Mesendoderm (in vitro differentiated cells): ENCODE measurements at regions not wholly inside any gene's neighbourhood (a gene's known extent, or its start where the extent isn't known, plus 50 kb on each side); places are given as distances from the start of the nearest gene placed in this dataset.
"Not testable (repeated sequence)": the region's sequence is repeated elsewhere in the genome, so short reads cannot be mapped to it uniquely, and the experiment has no call there.

ENCODE experiments used
- DNase-seq: peaks from one replicate; pipeline ENCODE4 v3.0.0; 2013
- H2AK5ac ChIP-seq: 2 replicates; pipeline ENCODE4 v1.6.1; 2013; ENCODE audit warnings: low read length, inconsistent platforms
- H2BK120ac ChIP-seq: 2 replicates; pipeline ENCODE4 v1.6.1; 2013; ENCODE audit warnings: low read depth, mild to moderate bottlenecking, low read length, moderate library complexity, mixed read lengths
- H2BK15ac ChIP-seq: replicated peaks from 2 replicates; pipeline ENCODE4 v1.6.1; 2013; ENCODE audit warnings: low read depth, mild to moderate bottlenecking, moderate library complexity
- H2BK5ac ChIP-seq: 2 replicates; pipeline ENCODE4 v1.6.1; 2013; ENCODE audit warnings: low read length, inconsistent platforms
- H3K18ac ChIP-seq: 2 replicates; pipeline ENCODE4 v1.6.1; 2013; ENCODE audit warnings: mild to moderate bottlenecking, low read length, mixed read lengths
- H3K23ac ChIP-seq: one replicate; pipeline ENCODE4 v1.6.1; 2013; ENCODE audit warnings: low read length
- H3K27ac ChIP-seq: 2 replicates; pipeline ENCODE4 v1.5.1; 2013; ENCODE audit warnings: low read depth, mild to moderate bottlenecking, inconsistent platforms, low read length, moderate library complexity
- H3K27me3 ChIP-seq: 2 replicates; pipeline ENCODE4 v1.6.1; 2013; ENCODE audit warnings: low read length, control low read depth, mild to moderate bottlenecking, inconsistent platforms; ENCODE audit not compliant: insufficient read depth, poor library complexity
- H3K36me3 ChIP-seq: 2 replicates; pipeline ENCODE4 v1.6.1; 2013; ENCODE audit warnings: low read length, inconsistent platforms; ENCODE audit not compliant: control insufficient read depth, insufficient read depth
- H3K4ac ChIP-seq: one replicate; pipeline ENCODE4 v1.6.1; 2013; ENCODE audit warnings: low read depth, mild to moderate bottlenecking, low read length, moderate library complexity
- H3K4me1 ChIP-seq: 2 replicates; pipeline ENCODE4 v1.6.1; 2013; ENCODE audit warnings: low read depth, low read length, inconsistent platforms; ENCODE audit not compliant: control insufficient read depth
- H3K4me2 ChIP-seq: 2 replicates; pipeline ENCODE4 v1.6.1; 2013; ENCODE audit warnings: low read length
- H3K4me3 ChIP-seq: 2 replicates; pipeline ENCODE4 v1.5.1; 2013; ENCODE audit warnings: mild to moderate bottlenecking, low read length
- H3K56ac ChIP-seq: one replicate; pipeline ENCODE4 v1.6.1; 2013; ENCODE audit warnings: low read length
- H3K79me1 ChIP-seq: 2 replicates; pipeline ENCODE4 v1.6.1; 2013; ENCODE audit warnings: low read length, inconsistent platforms
- H3K79me2 ChIP-seq: 2 replicates; pipeline ENCODE4 v1.6.1; 2013; ENCODE audit warnings: mild to moderate bottlenecking, low read length; ENCODE audit not compliant: control insufficient read depth, insufficient read depth
- H3K9ac ChIP-seq: 2 replicates; pipeline ENCODE4 v1.6.1; 2013; ENCODE audit warnings: low read length, inconsistent platforms
- H4K5ac ChIP-seq: one replicate; pipeline ENCODE4 v1.6.1; 2013; ENCODE audit warnings: low read length
- H4K8ac ChIP-seq: one replicate; pipeline ENCODE4 v1.6.1; 2013; ENCODE audit warnings: low read depth, mild to moderate bottlenecking, control low read depth, low read length, moderate library complexity
- WGBS: extraction: QIAGEN DNeasy Blood & Tissue Kit; methylation state at CpG from one replicate; pipeline ENCODE4 v1.1.7; 2013; ENCODE audit warnings: low lambda C conversion rate, missing lambda C conversion rate; ENCODE audit not compliant: insufficient coverage; ENCODE audit errors: extremely low coverage; 5-methylcytosine and 5-hydroxymethylcytosine counted together

GRCh38 chr1:83208540-83208939, 790.4 kb downstream of the TTLL7 start:
- not testable (repeated sequence) for H4K5ac ChIP-seq, H3K18ac ChIP-seq, H3K4ac ChIP-seq, H3K4me3 ChIP-seq, H3K79me2 ChIP-seq, H3K4me1 ChIP-seq, DNase-seq, H2BK5ac ChIP-seq, H3K79me1 ChIP-seq, H2AK5ac ChIP-seq, H2BK120ac ChIP-seq, H3K9ac ChIP-seq, H4K8ac ChIP-seq, H2BK15ac ChIP-seq, H3K23ac ChIP-seq, H3K27ac ChIP-seq, H3K27me3 ChIP-seq, H3K36me3 ChIP-seq, H3K4me2 ChIP-seq, H3K56ac ChIP-seq
- no CpG with 5 or more reads among the region's 4 CpGs for WGBS

GRCh38 chr1:83194610-83195009, 804.3 kb downstream of the TTLL7 start:
- H3K27ac ChIP-seq, H3K9ac ChIP-seq, H3K4me2 ChIP-seq: not testable (repeated sequence)

GRCh38 chr1:83182033-83182728, 816.8 kb downstream of the TTLL7 start:
- H3K27me3 ChIP-seq, H3K79me2 ChIP-seq, H3K4me1 ChIP-seq, H3K36me3 ChIP-seq, H3K4me2 ChIP-seq, H3K27ac ChIP-seq, H2AK5ac ChIP-seq, DNase-seq, H2BK15ac ChIP-seq, H3K79me1 ChIP-seq, H3K4me3 ChIP-seq, H3K18ac ChIP-seq, H2BK120ac ChIP-seq, H4K8ac ChIP-seq, H3K23ac ChIP-seq, H3K9ac ChIP-seq, H3K56ac ChIP-seq, H3K4ac ChIP-seq, H2BK5ac ChIP-seq, H4K5ac ChIP-seq: not testable (repeated sequence)
- no CpG with 5 or more reads among the region's 26 CpGs for WGBS

More at GRCh38 chr1:83194610-83195009, 804.3 kb downstream of the TTLL7 start:
- not testable (repeated sequence) for H3K79me1 ChIP-seq, H2BK120ac ChIP-seq, H3K23ac ChIP-seq, H2BK15ac ChIP-seq, H3K4me3 ChIP-seq, H3K56ac ChIP-seq, H2AK5ac ChIP-seq, H3K36me3 ChIP-seq, H3K4me1 ChIP-seq, H3K4ac ChIP-seq, H3K79me2 ChIP-seq, DNase-seq, H4K5ac ChIP-seq, H3K27me3 ChIP-seq, H2BK5ac ChIP-seq, H4K8ac ChIP-seq, H3K18ac ChIP-seq
- no CpG with 5 or more reads among the region's 1 CpG for WGBS

- H3K4ac ChIP-seq, H2BK120ac ChIP-seq, H3K4me1 ChIP-seq, H4K5ac ChIP-seq, H3K4me2 ChIP-seq, H3K4me3 ChIP-seq, H3K23ac ChIP-seq, H3K36me3 ChIP-seq, H3K27ac ChIP-seq, H3K79me2 ChIP-seq, H3K79me1 ChIP-seq, H3K18ac ChIP-seq, H2BK5ac ChIP-seq, H2AK5ac ChIP-seq, H4K8ac ChIP-seq, H3K27me3 ChIP-seq, H3K9ac ChIP-seq, DNase-seq, H2BK15ac ChIP-seq, H3K56ac ChIP-seq: not testable (repeated sequence)
- no CpG with 5 or more reads among the region's 3 CpGs for WGBS
Observed at GRCh38 chr1:83180621-83181020, 818.3 kb downstream of the TTLL7 start.

- no CpG with 5 or more reads among the region's 9 CpGs for WGBS
- H3K23ac ChIP-seq, H4K8ac ChIP-seq, H3K4ac ChIP-seq, H3K27me3 ChIP-seq, H3K79me2 ChIP-seq, H3K27ac ChIP-seq, H3K4me3 ChIP-seq, H2BK5ac ChIP-seq, H3K4me2 ChIP-seq, H3K9ac ChIP-seq, H2AK5ac ChIP-seq, H3K18ac ChIP-seq, H3K56ac ChIP-seq, H2BK120ac ChIP-seq, H3K79me1 ChIP-seq, DNase-seq, H3K36me3 ChIP-seq, H2BK15ac ChIP-seq, H4K5ac ChIP-seq, H3K4me1 ChIP-seq: not testable (repeated sequence)
Observed at GRCh38 chr1:83167634-83168033, 831.3 kb downstream of the TTLL7 start.

- H3K27me3 ChIP-seq, H3K4ac ChIP-seq, H2BK15ac ChIP-seq, H3K79me1 ChIP-seq, H3K56ac ChIP-seq, DNase-seq, H3K36me3 ChIP-seq, H4K8ac ChIP-seq, H3K4me1 ChIP-seq, H3K4me2 ChIP-seq, H2AK5ac ChIP-seq, H3K27ac ChIP-seq, H3K79me2 ChIP-seq, H3K23ac ChIP-seq, H2BK5ac ChIP-seq, H3K9ac ChIP-seq, H3K4me3 ChIP-seq, H2BK120ac ChIP-seq, H3K18ac ChIP-seq, H4K5ac ChIP-seq: not testable (repeated sequence)
- WGBS, result no CpG with 5 or more reads among the region's 3 CpGs
Observed at GRCh38 chr1:83163879-83164475, 835.0 kb downstream of the TTLL7 start.
